ENCODE measurements at regions not wholly inside any gene's neighbourhood (a gene's known extent, or its start where the extent isn't known, plus 50 kb on each side); places are given as distances from the start of the nearest gene placed in this dataset.

GRCh38 chr19:30320916-30321315 is 51.3 kb upstream of the ZNF536 start:
- H3K36me3 Mint-ChIP-seq = no peaks in the 10 kb centered on the region
- TF ChIP-seq CTCF (IDR thresholded peaks at IDR 0.05; ENCODE audit: unreplicated experiment) = no peak
- H3K4me1 Mint-ChIP-seq = peaks cover 1% of the 10 kb centered on the region
- no peak overlapping the region for H3K27ac Mint-ChIP-seq
- H3K9me3 Mint-ChIP-seq = peaks cover 5% of the 10 kb centered on the region
- no peak overlapping the region for H3K4me3 Mint-ChIP-seq
- no peak for DNase-seq (ENCODE audit: low spot score in 2 of 2, unreplicated experiment in 2 of 2)
- H3K27me3 Mint-ChIP-seq (ENCODE audit: low read depth) = peaks cover 2% of the 10 kb centered on the region

Data from mesothelial cell of epicardium (in vitro differentiated cells).